Embryonic facial prominence (tissue), 1 donor: ENCODE measurements at regions not wholly inside any gene's neighbourhood (a gene's known extent, or its start where the extent isn't known, plus 50 kb on each side); places are given as distances from the start of the nearest gene placed in this dataset.

Experiments
- DNase-seq: peaks from one replicate; pipeline ENCODE4 v3.0.0-alpha.2; 2016; ENCODE audit errors: extremely low spot score

- no peak for DNase-seq
Measured at GRCh38 chr14:97723351-97723750, 926.2 kb downstream of the VRK1 start.

- no peak for DNase-seq
Measured at GRCh38 chr14:97723819-97724218, 926.6 kb downstream of the VRK1 start.

- no peak for DNase-seq
Measured at GRCh38 chr14:97724265-97724731, 927.1 kb downstream of the VRK1 start.

DNA sequence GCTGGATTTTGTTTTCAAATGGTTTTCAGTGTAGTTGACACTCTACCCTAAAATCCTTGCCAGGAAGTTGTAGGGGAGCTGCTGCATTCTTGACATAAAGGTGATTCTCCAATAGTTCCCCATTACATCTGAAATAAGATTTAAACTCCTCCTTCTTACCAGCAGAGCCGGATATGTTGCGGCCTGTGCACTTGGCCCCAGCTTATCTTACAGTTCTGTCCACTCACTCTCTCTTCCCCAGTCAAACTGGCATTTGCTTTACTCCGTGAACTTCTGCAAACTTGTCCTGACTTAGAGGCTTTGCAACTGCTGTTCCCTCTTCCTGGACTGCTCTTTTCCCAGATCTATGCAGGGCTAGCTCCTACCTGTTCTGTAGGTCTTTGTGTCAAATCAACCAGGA, 929.5 kb downstream of the VRK1 start:
- no peak for DNase-seq

GRCh38 chr14:97730706-97731105, 933.5 kb downstream of the VRK1 start:
- no peak for DNase-seq

GRCh38 chr14:97731800-97732199, 934.6 kb downstream of the VRK1 start:
- DNase-seq, result no peak

DNA sequence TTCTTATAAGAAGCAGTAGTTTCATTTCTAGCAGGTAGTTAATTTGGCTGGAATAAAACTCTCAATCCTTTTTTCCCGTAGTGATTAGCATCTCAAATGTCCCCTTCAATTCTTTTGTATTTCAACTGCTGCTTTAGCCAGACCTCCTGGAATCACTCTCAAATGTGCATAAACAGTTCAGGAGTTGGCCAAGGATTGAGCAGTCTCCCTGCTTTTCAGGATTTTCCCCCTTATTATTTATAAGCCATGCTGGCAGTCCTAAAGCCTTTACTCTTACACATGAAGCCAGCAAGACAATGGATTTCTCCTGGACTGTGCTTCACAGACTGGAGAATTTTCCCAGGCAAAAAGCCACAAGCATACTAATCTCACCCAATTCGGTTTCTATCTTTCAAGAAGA, 950.1 kb downstream of the VRK1 start:
- DNase-seq, result no peak

- peak; percentile 20 for DNase-seq
Measured at GRCh38 chr14:97748616-97749015, 951.4 kb downstream of the VRK1 start.

GRCh38 chr14:97757491-97757890, 960.3 kb downstream of the VRK1 start:
- DNase-seq, result no peak

DNA sequence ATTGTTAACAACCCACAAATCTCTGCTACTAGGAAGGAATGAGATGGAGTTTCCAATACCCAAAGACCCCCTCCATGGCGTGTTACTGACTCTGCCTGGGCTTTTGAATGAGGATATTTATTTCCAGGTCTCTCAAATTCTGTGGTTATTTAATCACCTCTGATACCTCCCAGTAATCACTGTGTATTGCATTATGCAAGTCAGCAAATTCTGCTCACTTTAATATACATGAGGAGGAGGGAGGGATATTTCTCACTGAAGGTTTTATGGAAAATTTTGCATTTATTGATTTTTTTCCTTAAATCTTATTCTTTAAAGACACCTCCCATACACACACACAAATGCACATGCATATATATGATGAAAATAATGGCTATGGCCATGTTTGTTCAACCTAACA, 962.9 kb downstream of the VRK1 start:
- DNase-seq, result no peak

- DNase-seq, result no peak
Measured at GRCh38 chr14:97762386-97762785, 965.2 kb downstream of the VRK1 start.

DNA sequence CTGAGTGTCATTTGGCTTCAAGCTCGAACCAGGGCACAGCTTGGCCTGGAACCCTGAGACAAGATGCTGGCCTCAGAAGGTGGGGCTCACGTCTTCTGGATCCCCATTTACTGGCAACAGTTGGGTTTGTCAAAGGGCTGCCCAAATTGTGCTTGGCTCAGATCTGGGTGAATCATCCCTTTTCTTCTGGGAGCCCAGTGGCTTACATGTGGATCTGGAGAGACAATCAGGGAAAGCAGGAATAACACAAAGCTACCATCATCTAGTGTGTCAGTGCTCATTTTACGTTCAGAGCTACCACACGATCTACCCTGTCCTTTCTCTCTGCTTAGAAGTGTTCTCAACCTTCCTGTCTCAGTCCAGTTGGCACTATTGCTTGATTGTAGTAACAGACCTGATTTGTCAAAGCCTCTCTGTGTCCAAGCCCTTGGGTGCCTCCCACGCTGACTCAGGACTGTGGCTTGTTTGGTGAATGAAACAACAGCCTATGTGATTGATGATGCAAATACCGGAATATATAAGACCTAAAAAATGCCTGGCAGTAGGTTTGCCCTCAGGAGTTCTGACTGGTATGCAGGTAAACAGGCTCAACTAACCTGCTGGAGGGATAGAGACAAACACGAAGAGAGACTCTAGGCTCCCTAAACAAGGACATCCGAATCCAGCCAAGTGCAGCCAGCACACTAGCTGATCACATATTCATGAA, 974.3 kb downstream of the VRK1 start:
- no peak for DNase-seq

- no peak for DNase-seq
Measured at GRCh38 chr14:97773598-97773997, 976.4 kb downstream of the VRK1 start.

DNA sequence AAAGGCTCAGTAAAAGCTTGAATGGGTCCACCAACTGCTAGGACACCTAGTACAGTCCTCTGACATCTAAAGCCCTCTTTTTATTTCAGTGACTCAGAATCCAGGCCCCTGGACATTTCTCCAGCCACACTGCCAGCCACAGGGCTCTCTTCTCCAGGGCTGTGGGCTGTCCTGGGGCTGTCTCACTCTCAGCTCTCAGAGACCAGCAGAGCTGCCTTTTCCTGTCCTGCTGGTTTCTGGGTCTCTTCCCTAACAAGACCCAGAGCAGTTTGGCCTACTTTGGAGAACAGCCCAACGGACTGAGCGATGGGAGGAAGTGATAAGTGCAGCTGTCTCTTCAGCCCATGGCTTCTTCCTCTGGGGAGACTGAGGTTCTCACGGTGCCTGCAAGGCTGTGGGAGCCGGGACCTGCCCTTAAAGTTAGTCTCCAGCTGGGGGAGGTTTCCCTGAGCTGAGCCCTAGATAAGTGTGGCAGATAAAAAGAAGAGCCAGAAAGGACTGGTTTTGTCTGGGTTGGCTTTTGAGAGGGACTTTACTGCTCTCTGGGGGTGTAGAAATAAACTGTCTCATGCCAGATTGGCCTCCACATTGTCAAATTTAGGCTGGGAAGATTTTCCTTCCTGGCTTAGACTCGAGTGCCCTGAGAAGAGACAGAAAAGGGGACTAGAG, 979.8 kb downstream of the VRK1 start:
- no peak for DNase-seq

DNA sequence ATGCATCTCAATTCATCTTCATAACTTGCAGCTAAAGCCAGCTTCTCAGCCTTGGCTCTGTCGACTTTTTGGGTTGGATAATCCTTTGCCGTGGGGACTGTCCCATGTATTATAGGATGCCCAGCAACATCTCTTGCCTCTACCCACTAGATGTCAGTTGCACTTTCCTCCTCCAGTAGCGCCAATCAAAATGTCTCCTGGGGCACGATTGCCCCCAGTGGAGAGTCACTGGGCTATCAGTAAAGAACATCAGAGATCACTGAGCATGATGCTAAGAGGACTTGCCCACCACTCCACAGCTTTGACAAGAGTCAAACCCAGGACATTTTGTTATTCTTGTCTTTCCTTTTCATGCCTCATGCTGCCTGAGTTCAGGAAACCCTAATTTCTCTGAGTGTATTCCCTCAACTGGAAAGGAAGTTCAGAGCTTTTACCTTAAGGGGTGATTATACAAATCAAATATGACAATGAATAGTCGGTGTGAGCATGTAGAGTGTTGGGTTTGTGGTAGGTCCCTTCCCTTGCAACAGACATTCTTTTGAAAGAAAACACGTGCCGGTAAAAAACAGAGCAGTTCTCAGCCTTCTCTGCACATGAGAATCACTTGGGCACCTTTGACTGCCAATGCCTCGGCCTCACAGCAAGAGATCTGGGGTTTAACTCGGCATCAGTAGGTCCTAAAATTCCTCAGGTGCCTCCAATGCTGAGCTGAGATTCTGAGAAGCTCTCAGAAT, 980.6 kb downstream of the VRK1 start:
- no peak for DNase-seq

DNA sequence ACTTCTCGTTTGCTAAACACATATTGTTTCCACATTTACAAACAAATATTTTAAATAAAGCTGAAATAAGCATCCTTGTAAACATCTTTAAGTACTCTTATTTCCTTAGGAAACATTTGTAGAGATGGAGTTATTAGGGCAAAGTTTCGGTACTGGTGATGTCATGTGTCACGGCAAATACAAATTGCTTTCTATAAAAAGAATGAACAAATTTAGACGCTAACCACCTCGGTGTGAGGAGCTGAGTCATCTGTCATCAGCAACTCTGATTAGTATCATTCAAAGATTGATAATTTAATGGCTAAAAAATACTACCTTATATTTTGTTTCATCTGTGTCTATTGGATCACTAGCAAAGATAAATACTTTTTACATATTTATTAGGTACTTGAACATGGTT, 982.0 kb downstream of the VRK1 start:
- DNase-seq, result no peak

- no peak for DNase-seq
Measured at GRCh38 chr14:97780804-97781203, 983.6 kb downstream of the VRK1 start.

DNA sequence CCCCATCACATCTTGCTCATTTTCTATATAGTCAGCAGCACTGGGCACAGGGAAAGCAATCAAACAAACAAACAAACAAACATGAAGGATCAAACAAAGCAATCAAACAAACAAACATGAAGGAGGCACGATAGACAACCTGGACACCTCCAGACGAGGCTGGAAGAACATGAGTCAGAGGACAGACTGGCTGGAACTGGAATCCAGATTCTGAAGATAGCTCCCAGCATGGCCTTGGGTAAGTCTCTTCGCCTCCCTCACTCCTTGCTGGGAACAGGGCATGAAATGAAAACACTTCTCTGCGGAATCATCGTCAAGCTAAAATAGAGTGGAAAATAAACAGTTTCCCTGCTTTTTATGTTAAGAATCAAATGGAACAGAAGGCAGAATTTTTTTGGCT, 984.8 kb downstream of the VRK1 start:
- DNase-seq, result no peak

DNA sequence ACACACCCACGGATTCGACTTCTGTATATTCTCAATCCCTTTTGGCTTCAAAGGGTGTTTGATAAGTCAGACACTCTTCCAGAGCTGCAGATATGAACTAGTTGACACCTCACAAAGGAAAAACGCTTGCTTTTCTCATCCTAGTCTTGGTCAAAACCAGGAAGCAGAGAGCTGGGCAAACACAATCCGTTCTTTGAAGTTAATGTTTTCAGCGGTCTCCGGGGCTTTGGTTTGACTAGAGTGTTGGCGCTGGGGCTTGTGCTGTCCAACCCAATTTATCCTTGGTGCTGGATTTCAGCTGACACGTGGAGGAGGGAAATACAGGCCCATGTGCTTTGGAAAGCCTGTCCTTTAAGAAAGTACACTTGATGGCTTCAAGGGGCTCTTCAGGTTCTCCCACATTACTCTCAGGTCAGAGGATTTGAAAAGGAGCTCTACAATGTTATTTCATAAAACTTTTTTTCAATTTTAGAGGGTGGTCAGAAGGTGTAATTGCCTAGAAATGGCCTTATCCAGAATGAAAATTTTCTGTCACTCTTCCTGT, 985.8 kb downstream of the VRK1 start:
- no peak for DNase-seq

DNA sequence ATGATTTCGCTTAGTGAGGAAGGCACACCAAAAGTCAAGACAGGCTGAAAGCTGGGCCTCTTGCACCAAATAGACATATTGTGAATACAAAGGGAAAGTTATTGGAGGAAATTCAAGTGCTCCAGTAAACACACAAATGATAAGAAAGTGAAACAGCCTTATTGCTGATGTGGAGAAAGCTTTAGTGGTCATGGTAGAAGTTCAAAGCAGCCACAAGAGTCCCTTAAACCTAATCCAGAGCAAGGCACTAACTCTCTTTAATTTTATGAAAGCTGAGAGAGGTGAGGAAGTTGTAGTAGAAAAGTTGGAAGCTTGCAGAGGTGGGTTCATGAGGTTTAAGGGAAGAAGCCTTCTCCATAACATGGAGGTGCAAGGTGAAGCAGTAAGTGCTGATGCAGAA, 988.3 kb downstream of the VRK1 start:
- DNase-seq, result no peak

GRCh38 chr14:97788364-97788763, 991.2 kb downstream of the VRK1 start:
- DNase-seq, result no peak

- DNase-seq, result no peak
Measured at GRCh38 chr14:97788846-97789526, 991.8 kb downstream of the VRK1 start.
